ENCODE measurements at regions not wholly inside any gene's neighbourhood (a gene's known extent, or its start where the extent isn't known, plus 50 kb on each side); places are given as distances from the start of the nearest gene placed in this dataset.
A peak's percentile ranks its signal among the peaks of the same experiment; 100 is the strongest.
"Not testable (repeated sequence)": the region's sequence is repeated elsewhere in the genome, so short reads cannot be mapped to it uniquely, and the experiment has no call there.

DNA sequence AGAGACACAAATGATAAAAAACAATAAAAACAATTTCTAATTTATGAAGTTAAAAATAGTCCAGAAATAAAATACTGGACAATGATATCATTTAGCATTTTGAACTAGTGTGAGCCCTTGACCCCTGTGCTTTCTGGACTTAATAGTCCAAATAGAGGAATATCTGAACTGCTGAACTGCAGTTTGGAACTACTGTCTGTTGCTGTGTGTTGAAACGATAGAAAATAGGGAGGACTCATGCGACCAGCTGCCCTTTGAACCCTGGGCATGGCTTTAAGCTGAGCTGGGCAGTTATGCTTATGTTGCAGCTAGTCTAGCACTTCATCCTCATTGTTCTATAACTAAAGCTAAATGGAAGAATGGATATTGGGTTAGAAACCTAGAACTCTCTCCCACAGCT is 99.5 kb downstream of the FMR1NB start:
- no peak for DNase-seq

DNA sequence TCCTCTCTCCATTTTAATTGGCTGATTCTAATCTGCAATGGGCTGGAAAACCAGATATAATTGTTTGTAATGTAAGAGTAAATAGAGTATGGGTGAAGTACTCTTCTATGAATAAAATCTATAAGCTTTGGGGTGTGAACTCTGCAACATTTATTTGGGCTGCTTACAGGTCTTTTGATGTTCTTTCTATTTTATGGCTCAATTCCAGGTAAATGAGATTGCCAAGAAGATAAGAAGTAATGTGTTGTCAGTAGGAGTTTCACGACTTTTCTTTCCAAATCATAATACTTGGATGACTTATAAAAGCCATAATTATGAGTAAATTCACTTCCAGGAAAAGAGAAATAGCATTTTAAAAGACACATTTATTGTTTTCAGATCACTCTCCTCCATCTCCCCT is 103.5 kb downstream of the FMR1NB start:
- no peak for DNase-seq

DNA sequence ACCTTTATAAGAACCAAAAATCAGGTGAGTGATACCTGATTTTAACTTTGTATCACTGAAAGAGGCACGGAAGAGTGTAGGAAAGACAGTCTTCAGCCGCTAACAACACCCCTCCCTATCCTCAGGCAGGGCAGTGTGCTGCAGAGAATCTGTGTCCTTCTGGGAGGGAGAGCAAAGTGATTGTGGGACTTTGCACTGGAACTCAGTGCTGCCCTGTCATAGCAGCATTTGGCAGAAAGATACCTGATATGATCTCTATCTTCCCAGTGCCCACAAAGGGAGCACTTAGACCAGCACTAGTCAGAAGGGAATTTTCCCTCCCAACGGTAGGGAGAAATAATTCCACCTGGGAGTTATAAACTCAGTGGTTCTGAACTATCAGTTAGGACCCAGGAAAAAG is 139.0 kb downstream of the FMR1NB start:
- no peak for DNase-seq

DNA sequence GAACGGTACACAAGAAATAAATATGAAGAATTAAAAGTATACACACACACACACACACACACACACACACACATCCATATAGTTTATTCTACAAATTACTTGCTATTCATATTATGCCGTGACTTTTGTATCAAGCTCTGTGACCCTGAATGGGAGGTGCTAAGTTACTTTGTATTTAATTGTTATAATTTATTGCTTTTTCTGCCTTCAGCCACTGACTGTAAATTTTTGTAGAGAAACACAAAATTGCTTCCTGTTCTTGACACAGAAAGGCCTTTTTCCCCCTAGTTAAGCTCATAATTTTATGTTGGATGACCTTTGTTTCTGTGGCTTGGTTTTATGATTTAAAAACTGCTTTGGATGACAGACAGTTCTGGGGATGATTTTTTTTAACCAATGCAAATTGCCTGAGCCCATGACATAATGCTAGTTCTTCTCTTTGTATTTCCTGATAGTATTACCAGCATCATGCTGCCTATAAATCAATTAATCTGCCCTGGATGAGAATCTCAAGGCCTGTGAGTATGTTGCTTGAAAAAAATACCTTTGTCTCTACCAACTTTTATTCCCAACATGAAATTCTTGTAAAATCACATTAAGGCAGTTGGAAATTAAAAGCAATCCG is 140.0 kb downstream of the FMR1NB start:
- no peak for DNase-seq

DNA sequence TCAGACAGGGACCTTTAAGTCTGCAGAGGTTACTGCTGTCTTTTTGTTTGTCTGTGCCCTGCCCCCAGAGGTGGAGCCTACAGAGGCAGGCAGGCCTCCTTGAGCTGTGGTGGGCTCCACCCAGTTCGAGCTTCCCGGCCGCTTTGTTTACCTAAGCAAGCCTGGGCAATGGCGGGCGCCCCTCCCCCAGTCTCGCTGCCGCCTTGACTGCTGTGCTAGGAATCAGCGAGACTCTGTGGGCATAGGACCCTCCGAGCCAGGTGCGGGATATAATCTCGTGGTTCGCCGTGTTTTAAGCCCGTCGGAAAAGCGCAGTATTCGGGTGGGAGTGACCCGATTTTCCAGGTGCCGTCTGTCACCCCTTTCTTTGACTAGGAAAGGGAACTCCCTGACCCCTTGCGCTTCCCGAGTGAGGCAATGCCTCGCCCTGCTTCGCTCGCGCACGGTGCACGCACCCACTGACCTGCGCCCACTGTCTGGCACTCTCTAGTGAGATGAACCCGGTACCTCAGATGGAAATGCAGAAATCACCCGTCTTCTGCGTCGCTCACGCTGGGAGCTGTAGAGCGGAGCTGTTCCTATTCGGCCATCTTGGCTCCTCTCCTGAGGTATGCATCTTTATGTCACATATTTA is 147.9 kb downstream of the FMR1NB start:
- not testable (repeated sequence) for DNase-seq

DNA sequence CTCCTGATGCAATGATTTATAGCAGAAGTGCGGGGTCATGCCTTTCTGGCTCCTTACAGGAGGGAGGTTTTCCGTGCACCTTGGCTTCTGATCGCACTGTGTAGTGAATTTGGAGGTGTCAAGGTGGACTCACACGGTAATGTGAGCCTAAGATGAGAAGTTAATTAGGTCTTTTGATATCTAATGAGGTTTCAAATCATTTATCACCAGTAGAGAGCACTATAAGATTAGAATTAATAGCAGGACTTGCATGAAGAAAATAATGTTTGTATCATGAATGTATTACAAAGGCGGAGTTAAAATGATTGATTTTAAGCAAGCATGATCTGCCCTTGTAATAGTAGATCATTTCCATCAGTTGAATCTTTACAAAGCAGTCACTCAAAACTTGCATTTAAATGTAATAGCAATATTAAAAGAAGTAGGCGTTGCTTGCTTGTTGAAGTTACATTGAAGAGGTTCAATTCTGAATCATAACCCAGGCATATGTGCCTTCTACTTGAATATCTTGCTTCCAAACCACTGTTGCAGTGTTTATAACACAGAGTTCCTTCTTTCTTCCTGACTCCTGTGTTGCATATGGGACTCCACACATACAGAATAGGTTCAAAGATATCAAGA is 152.1 kb downstream of the FMR1NB start:
- no peak for DNase-seq

DNA sequence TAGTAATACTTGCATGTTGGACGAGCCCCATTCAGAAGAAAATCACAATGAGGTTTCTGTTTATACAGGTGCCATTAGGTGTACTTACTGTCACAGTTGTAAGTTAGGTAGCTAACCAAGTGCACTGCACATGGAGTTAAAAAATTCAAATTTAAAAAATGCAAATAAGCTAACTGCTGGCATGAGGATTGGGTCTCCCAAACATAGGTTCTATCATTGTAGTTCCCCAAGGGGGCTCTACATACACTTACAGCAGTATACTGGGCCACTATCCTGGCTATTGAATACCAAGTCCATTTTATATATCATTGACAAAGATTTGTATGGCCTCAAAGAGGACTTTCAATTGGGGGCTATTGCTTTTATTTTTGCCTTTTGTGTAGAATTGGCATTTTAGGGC is 153.4 kb downstream of the FMR1NB start:
- DNase-seq, result no peak

DNA sequence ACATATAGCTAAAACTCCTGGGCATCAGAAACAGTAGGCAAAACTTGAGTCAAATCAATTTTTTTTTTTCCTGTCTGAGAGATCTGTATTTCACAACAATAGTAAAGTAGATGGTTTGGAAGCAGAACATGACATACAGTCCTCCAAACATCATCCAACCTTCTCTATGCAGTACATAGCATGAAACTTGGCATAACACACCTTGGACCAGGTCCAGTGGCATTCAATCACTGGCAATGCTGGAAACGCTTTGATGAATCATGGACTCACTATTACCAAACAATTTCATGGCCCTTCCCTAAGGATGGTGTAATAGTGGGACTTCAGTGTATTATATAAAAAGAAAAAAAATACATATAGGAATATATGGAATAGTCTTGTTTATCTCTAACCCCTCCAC is 154.6 kb downstream of the FMR1NB start:
- DNase-seq, result no peak

DNA sequence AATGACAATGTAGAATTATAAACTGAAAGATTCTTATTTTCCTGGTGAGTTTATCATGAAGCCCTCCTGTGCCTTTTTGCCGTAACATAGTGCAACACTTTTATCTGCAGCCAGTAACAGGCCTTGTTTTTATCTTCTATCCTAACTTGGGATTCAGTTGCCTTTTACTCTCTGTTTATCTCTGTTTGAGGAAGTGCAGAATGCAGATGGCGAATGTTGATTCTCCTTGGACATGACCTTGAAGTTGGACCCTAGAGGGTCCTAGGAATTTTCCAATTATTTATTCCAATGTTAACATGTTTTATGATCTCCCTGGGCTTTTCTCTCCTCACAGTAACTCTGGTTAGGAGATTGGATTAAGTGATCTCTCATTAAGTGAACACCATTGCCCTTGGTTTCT is 165.0 kb downstream of the FMR1NB start:
- DNase-seq, result no peak

DNA sequence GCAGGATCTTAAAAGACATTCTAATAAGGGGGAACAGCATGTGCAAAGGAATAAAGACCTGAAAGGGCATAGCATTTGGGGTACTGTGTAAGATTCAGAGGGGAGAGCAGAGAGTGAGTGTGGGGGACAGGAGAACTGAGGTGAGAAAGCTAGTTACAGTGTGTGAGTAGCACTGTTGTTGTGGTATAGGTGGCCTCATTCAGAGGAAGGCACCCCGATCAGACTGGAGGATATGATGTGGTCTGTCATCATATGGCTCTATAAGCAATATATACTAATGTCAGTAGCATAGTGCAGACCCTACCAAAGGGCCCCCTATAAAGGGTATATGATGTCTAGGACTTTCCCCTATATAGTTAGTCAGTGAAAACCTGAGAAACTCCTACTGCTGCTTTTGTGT is 175.8 kb downstream of the FMR1NB start:
- no peak for DNase-seq

DNA sequence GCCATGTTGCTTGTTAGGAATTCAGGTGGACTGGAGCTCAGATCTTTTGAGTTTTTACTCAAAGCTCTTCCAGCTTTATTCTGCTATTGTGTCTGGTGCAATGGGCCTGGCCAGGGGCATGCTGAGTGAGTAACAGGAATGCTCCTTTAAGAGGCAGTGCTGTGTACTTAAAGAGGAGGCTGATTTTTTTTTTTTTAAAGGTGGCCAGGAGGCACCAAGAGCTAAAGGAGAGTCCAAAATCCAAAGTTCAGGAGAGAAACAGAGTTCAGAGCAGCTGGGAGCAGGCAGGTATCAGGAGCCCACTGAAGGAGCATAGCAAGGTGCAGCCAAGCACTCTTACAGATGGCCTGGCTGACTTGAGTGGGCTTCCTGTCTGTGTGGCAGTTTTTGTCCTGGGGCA is 178.7 kb downstream of the FMR1NB start:
- DNase-seq, result no peak

DNA sequence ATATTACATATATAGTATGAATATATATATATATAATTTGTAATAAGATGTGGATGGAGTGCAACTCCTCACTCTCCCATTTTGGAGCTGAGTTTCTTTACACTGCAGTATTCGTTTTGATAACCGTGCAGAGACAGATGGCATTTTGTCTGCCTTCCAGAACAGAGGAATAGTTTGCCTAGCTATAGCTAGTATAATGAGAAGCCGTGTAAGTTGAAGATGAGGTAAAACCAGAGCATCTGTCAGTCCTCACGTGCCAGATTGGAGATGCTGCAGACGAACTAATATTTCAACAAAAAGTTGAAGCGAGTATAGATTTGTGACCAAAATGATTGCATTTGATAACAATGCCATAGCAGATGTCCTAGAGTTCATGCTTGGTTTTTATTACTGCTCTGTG is 180.6 kb downstream of the FMR1NB start:
- peak; percentile 6 for DNase-seq

DNA sequence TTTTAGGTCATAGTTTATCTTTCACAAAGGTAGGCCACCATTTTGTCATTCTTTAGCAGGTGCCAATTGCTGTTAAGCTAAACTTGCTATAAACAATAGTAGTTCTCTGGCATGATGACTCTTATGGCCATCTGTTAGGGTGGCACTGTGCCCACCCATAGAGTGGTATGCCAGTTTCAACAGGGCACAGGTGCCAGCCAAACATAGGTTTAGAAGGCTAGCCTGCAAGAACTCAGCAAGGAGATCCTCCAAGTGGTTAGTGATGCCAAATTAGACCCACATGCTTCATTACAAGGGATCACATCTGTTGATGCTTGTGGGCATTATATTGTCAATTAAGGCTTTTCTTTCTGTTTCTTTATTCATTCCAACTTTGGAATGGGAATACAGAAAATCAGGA is 204.5 kb downstream of the FMR1NB start:
- DNase-seq, result no peak

DNA sequence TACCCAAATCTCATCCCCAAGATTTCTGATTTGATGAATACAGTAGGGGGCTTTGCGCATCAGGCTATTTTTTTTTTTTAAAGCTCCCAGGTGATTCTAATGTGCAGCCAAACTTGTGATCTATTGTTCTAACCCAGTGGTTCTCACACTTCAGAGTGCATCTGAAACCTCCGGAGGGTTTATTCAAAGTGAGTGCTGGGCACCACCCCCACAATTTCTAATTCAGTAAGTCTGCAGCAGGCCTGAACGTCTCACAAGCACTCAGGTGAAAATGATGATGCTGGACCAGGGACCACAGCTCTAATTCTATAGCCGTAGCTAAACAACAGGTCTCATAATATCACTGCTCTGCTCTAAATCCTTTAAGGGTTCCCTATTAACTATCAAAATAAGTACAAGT is 211.4 kb downstream of the FMR1NB start:
- no peak for DNase-seq

DNA sequence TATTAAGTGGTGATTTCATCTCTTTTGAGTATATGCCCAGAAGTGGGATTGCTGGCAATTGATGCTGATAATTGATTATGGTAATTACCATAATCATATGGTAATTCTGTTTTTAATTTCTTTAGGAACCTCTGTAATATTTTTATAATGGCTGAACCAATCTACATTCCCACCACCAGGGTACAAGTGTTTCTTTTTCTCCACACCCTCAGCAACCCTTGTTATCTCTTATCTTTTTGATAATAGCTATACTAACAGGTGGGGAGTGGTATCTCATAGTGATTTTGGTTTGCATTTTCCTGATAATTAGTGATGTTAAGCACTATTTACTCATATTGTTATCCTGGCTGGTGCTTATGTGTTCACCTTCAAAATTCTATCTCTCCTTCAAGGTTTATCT is 212.6 kb downstream of the FMR1NB start:
- DNase-seq, result no peak

DNA sequence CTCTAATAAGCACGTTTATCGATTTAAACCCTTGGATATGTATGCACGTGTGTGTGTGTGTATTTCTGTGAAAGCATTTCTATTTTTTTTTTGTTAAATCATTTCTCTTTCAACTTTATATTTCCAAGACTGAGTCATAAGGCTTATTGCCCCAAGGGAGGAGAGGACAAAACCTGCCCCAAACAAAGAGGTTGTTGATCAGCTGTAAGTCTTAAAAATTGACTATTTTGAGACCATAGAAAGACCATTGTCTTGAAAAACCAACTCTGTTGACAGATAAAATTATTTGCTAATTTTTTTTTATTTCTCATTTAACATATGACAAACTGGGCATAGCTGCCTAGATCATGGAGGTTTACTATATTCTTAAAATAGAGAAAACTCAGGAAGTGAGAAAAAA is 222.4 kb downstream of the FMR1NB start:
- no peak for DNase-seq

DNA sequence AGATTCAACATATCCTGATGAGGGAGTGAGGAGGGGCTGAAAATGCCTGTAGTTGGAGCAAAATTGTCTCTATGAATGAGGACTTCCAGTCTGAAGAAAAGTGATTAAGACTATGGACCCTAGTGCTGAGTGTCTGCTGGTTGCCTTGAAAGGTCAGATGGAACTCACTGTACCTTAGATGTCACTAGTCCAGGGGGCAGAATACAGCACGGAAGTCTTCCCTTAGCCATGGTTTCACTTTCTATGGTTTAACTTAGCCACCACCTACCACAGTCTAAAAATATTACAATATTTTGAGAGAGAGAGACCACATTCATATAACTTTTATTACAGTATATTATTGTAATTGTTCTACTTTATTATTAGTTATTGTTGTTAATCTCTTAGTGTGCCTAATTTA is 223.1 kb downstream of the FMR1NB start:
- DNase-seq, result no peak

DNA sequence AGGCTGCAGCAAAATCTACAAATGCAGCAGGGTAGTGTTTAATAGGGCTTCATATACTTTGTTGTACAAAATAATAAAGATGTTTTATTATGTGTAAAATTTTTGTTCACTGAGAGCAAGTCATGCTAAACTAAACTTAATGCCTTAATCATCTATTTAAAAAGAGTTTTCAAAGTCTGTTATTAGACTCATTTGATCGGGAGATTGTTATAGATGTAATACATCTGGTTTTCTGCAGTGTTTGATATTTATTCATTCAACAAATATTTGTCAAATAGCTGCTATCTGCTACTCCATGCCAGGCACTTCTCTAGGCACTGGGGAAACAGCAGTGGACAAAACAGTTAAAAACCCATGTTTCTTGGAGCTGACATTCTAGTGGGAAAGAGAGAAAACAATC is 233.6 kb downstream of the FMR1NB start:
- DNase-seq, result no peak

DNA sequence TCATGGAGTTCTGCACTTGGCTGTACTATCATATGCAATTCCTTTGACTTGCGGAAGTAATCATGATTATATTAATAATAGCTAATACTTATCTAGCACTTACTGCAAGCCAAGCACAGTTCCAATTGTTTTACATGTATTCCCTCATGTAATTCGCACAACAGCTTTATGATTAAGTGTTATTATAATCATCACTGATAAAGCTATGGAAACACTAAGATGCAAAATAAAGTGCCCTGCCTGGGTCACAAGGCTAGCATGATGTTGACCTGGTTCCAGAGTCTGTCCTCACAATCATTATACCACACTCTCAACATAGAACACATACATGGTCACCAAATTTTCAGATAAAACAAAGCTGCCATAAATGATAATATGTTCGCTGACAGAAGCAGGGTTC is 234.6 kb downstream of the FMR1NB start:
- DNase-seq, result no peak

DNA sequence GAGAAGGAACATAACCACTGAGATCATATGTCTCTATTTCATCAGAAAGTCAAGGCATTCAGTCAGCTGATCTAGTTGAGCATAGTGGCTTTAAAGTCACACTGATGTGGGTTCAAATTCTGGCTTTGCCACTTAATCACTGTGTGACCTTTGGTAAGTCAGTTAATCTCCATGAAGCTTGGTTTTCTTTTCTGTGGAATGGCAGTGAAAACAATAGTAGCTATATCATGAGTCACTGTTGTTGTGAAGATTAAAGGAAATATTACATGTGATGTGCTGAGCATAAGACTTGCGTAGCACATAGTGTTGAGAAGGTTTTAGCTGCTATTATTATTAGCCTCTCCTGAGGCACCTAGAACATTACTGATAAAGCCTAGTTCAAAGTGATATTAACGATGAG is 242.2 kb downstream of the FMR1NB start:
- no peak for DNase-seq

DNA sequence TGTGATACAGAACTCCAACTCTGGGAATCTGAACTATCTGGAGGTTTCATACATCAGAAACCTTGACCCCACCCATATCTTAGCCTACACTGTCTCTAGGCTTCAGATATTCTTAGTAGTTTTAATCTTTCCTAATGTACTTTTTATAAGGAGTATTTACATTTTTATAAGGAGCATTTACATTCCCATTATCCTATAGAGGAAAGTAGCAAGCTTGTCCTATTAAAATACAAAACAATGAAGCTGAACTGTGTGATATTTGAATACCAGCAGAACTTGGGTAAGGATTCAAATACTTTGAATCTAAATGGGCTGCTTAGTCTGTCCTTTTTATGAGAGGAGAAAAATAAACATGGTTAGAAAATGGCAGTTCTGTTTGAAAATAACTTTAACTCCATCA is 247.4 kb downstream of the FMR1NB start:
- no peak for DNase-seq

DNA sequence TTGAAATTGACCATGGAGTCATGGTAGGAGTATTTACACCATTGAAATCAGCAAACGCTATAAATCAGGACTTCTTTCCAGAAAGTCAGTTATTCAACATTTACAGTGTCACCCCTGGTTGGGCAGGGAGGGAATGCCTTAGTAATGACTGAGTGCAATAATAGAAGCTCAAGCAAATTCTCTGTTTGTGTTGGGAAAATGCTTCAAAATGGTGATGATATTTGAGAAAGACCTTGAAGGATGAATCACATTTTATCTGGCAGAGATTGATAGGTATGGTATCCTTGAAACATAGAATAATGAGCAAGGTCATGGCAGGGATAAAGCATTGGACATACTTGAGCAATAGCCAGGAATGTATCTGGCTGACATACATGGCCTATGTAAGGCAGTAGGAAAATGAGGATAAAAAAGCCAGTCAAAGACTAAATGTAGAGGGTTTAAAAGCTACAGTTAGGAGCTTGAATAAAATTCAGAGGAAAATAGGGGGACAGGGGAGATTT is 248.7 kb downstream of the FMR1NB start:
- no peak for DNase-seq

DNA sequence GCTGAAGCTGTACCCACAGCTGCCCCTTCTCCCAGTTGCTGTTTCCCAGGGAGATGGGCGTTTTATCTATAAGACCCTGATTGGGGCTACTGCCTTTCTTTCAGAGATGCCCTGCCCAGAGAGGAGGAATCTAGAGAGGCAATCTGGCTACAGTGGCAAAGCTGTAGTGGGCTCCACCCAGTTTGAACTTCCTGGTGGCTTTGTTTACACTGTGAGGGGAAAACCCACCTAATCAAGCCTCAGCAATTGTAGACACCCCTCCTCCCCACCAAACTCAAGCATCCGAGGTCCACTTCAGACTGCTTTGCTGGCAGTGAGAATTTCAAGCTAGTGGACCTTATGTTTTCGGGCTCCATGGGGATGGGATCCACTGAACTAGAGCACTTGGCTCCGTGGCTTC is 240.4 kb upstream of the AFF2 start:
- no peak for DNase-seq

DNA sequence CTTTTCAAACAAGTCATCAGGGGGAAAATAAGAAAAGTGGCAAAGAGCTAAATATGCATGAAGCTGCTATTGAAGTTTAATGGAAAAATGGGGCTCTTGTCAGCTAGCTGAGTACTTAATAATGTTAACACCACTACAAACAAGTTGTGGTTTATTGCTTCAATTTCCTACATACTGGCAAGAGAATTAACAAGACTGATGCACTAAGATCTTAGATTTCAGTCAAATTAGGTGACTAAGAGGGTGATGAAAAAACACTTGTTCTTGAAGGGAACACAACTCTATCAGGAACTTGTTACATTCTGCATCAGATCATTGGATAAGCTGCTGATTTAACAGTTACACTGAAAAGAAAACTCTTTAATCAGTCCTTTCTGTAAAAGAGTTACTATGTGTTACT is 234.6 kb upstream of the AFF2 start:
- DNase-seq, result no peak

DNA sequence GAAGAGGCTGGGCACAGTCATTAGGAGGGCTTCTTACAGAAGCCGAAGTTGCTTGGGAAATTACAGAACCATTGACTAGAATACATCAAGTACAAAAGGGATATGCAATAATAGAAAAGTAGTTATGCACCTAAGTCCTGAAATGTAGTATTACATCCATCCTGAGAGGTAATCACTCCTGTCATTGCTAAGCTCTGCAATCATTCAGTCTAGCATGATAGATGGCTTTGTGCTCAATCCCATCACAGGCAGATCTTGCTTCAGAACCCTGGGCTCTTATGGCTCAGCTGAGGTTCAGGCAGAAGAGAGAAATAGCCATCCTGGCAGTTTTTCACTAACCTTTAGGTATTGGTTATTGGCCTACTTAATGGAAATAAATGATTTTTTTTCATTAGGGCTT is 231.7 kb upstream of the AFF2 start:
- DNase-seq, result no peak

Data from NCI-H2171 (cell line).